Ammon's horn (tissue), 1 donor: ENCODE measurements at regions not wholly inside any gene's neighbourhood (a gene's known extent, or its start where the extent isn't known, plus 50 kb on each side); places are given as distances from the start of the nearest gene placed in this dataset.
"Not testable (repeated sequence)": the region's sequence is repeated elsewhere in the genome, so short reads cannot be mapped to it uniquely, and the experiment has no call there.

Experiments used
- DNase-seq: peaks from one replicate; pipeline ENCODE4 v3.0.0-alpha.2; 2016; ENCODE audit warnings: low spot score

DNA sequence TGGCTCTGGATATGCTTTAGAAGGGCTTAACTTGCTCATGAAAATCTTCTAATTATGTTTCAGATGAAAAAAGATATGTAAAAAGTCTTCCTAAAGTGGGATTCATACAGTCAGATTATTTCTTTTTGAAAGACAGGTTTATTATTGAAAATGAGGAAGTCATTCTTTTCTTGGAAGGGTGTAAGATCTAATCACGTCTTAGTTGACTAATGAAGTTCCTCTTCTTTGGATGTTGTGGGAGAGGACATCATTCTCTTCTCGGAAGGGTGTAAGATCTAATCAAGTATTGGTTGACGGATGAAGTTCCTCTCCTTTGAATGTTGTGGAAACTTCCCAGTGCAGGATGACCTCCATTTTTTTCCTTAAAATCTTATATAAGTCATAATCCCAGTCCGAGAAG is 74.9 kb downstream of the ALG10 start:
- DNase-seq, result no peak

DNA sequence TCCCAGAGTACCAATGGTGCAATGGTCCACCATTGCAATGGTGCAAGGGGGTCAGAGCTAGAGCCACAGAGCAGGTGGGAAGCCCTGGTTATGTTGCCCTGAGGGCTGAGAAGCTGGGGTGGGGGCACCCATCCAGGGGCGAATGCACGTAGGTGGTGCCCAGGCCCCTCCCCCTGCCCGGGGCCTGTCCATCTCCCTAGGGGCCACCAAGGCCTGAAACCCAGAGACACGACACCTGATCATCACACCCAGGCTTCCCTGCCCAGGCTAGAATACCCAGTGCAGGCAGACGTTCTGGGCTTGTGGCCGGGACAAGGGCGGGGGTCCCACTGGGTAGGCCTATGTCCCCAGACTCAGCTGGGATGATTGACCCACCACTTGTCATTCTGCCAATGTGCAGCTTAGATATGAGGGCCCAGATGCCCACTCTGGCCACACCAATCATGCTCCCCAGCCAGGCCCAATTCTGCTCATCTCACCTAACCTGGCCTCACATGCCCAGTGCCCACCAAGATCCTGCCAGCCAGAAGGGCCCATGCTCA is 83.2 kb downstream of the ALG10 start:
- DNase-seq, result no peak

DNA sequence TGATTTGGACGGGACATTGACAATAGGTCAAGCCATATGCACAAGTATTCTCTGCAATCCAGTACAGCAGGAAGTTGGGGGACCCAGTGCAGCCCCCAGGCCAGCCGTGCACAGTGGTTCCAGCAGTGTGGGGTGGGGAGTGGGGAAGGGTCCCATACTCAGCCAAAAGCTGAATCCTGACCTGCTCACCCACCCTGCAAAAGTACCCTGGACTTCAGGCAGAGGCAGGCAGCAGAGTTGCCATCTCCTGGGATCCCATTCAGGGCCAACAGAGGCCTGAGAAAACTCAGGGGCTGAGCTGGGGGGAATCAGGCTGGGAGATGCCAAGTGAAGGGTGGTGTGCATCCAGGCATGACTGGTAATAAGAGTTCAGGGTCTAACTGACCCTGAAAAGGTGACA is 83.9 kb downstream of the ALG10 start:
- no peak for DNase-seq

DNA sequence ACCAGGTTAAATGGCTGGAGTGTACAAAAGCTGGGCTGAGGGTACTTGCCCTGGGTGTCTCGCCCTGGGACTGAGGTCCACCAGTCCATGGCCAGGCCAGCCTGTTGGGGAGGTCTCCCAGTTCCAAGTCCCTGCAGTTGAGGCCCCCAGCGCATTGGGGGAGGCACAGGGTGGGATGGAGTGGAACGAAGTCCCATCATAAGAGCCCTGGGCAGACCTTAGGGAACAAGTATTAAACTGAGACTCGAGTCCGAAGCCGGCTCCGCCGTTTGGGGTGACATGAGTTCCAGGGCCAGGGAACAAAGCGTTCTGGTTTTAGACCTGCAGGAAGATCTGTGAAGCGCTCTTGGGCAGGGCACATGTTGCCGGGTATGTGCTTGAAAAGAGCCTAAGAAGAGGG is 84.7 kb downstream of the ALG10 start:
- DNase-seq, result no peak

DNA sequence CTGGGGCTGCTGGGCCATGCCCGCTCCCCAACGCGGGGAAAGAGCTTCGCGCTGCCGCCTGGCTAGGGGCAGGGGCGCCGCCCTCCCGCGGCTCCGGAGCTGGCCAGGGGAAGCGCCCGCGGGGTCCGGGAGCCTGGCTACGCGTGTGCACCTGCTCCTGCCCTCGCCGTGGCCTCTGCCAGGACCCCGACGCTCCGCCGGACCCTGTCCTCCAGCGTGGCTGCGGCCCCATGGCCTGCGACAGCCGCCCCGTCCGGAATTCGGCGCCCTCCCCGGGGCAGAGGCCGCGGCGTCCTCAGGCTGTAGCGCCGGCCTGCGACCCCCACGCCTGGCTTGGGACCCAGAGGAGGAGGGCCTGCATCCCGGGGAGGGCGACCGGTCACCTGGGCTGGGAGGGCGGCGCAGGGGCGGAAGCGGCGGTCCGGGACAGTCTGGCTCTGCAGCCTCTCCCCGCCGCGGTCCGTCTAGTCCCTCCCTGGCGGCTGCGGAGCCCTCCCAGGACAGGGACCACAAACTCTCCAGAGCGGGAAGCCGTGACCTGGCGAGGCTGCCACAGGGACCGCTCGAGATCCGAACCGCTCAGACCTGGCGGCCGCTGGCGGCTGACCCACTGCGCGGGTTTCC is 85.6 kb downstream of the ALG10 start:
- DNase-seq, result no peak

DNA sequence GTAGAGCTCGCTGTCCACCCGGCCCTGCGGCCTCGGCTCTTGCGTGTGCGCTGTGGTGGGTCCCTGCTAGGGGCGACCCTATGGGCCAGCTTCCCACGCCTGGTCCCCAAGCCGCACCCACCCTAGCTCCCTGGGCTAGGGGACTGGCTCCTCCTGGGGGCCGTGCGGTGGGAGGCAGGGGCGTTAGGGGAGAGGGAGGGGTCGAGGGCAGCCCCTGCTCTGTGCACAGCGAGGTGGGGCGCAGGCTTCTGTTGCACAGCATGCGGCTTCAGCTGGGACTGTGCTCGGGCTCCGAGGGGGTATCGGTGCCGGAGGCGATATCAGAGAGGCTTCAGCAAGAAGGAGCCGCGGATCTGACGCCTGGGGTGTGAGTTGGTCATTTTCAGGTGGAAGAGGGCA is 86.1 kb downstream of the ALG10 start:
- DNase-seq, result no peak

DNA sequence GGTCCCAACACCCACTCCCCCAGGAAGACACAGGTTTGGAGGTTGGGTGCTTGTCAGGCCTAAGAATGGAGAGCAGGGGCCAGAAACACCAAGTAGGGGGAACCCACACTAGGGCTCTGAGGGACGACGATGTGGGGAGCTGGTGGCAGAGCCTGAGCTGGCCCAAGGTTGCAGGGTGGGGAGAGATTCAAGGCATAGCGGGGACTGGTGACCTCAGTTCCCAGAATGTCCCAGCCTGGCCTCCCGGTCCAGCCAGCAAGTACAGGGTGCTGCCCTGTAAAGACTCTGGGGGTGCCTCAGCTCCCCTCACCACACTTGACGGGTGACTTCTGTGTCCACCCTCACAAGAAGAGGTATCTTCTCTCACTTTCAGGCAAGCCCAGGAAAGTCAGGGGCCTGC is 86.7 kb downstream of the ALG10 start:
- no peak for DNase-seq

DNA sequence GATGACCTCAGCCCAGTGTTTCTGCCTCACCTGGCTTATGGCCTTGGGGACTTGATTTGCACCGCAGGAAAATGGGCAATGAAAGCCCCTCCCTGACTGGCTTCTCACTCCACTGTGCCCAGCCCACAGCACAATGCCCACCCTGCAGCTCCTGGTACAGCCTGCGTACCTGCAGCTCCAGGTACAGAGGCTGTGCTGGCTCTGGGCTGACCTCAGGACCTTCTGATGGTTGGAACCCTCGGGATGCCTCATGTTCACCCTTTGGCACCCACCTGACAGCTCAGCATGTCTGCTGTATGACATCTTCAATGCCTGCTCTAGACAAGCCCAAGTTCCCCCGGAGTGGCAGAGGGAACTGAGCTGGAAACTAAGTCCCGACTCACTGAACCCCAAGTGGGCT is 87.1 kb downstream of the ALG10 start:
- no peak for DNase-seq

DNA sequence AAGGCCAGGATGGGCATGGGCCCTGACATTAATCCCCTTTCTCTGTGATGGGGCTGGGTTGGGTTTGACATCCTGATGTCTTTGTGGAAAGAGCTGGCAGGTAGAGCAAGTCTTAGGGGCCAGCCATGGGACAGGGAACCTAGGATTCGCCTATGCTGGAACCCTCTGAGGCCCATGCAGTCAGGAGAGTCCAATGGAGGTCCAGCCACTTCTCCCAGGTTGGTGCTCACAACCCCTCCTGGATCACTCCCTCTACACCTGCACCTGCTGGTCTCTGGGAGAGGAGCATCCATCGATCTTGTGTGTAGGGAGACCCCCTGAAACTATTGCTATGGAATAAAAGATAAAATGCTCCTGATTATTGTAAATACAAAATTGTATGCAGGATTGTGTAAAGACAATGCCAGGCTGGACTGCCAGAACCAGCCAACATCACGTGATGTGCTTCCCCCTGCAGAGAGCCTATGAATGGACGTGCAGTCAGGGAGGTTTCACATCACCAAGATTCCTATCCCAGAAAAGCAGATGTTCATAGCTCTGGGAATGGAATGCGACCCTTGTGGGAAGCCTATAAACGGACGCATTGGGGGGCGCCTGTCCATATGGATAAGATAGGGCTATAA is 87.7 kb downstream of the ALG10 start:
- DNase-seq, result not testable (repeated sequence)

DNA sequence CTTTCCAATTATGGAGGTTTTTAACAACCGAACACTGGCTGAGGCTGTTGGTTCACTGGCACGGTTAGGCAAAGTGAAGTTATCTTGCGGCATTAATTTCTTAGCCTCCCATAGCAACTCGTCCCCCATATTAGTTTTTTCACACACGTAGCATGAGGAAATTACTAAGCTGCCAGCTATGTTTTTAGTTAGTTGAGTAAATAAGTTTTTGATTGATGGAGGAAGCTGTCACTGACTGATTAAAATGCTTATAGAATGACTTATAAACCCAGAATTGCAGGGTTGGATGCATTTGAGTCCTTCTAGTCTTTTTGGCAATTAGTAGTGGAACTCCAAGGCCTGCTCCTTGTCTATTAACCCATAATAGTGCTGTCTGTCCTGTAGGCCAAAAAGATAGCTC is 97.1 kb downstream of the ALG10 start:
- DNase-seq, result no peak

DNA sequence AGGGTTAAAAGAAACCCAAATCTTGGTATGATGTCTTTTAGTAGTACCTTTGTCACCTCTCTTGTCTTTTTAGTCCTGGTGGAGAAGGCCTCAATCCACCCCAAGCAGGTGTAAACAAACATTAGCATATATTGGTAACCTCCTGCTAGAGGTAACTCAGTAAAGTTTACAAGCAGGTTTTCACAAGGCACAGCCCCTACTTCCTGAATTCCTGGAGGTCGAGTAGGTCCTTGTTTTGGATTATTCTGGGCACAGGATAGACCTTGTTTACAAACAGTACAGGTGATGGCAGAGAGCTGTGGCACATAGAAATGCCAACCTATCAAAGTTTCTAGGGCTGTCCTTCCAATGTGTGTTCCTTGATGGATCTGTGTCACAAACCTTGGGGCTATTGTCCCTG is 99.1 kb downstream of the ALG10 start:
- DNase-seq, result no peak

DNA sequence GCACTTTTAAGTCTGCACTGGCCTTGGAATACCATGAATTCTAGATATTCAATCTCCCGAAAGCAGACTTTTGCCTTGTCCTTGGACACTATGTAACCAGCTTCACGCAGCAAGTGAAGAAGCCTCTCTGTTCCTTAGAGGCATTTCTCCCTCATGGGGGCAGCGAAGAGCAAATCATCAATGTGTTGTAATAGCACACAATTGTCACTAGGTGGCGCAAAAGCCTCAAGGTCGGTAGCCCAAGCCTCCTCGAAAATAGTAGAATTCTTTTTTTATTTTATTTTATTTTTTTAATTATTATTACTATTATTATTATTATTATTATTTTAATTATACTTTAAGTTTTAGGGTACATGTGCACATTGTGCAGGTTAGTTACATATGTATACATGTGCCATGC is 100.8 kb downstream of the ALG10 start:
- peak; percentile 68 for DNase-seq

DNA sequence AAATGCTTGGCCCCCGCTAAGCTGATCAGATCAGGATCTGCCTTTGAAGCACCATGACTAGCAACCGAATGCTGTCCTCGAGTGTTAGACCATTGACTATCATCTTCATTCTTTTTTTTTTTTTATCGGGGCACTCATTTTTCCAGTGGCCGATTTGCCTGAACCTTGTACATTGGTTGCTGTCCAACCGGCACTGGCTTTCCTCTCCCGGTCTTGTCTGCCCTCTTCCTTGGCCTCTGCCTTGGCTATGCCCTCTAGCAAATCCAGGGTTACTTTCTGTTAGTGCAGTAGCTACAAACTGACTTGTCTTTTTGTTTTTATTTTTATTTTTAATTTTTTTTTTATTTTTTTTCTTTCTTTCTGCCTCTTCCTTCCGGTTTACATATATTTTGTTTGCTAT is 102.3 kb downstream of the ALG10 start:
- no peak for DNase-seq

DNA sequence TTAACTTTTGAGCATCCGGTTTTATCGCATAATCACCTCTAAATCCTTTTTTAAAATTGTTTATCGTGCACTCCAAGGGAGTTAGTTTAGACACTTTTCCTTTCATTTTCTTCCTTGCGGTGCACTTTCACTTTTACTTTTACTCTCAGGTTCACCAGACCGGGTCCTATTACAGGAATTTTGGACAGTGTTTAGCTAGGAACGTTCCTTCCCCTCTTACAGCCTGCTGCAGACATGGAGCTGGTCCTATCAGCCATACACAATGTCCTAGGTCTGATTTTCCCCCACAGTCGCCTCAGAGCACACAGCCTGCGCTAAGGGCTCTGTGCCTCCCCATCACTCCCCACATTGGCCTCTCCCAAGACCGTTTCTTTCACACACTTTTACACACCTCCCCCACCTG is 103.9 kb downstream of the ALG10 start:
- DNase-seq, result no peak

DNA sequence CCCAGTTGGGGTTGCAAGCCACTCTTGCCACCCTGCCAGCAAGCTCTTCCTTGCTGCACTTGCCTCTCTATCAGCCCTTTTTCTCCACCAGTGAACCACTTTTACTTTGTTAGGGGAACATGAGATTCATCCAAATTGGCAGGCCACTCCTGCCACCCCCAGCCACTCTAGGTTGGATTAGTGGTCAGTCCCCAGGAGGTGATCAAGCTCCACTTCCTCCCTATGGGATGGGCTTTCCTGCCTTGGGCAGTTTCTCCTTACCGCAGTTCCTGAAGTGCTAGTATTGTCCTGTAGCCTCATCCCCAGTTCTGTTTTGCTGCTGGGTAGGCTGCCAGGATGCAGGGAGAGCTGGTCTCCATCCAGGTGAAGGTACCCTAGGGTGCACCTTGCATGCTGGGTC is 104.5 kb downstream of the ALG10 start:
- DNase-seq, result no peak

DNA sequence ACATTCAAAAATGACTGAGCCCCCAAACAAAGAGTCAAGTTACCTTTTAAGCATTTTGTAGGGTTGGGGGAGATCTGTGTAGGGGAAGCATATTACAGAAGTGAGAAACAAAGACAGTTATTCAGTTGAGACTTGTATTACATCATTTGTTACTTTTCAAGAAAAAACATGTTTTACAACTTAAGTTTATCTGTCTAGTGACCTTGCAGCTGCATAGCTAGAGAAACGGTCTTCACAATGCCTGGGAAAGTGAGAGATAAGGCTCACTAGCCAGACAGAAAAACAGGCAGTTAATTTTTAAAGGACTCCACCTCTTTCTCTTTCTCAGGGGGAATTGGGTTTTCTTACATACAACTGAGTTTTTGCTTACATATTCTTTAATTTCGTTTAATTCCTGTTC is 105.1 kb downstream of the ALG10 start:
- DNase-seq, result not testable (repeated sequence)

DNA sequence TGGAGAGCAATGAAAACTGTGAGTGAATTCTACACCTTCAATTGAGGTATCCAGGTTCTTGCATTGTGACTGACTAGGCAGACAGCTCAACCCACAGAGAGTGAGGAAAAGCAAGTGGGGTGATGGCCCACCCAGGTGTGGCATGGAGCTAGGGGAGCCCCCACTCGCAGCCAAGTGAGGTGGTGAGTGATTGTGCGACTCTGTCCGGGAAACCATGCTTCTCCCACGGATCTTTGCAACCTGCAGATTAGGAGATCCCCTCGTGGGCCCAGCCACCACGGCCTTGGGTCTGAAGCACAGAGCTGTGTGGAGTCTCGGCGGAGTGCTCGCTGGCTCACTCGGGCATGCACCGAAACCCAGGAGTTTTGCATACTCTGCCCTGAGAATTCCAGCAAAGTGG is 120.1 kb downstream of the ALG10 start:
- DNase-seq, result no peak

DNA sequence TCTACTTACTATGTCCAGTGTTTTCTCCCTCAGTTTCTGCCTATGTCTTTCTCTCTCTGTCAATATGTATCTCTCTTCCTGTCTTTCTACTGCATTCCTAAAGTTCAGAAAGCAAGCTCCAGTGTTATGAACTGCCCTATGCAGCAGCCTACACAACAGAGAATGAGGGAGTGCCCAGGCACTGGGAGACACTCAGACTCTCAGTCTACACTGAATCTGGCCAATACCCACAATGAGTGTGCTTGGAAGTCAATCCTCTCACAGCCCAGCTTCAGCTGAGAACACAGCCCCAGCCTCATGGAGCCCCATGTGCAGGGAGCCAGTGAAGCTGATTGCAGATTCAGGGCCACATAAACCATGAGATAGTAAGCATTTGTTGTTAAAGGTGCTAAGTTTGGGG is 128.7 kb downstream of the ALG10 start:
- no peak for DNase-seq

DNA sequence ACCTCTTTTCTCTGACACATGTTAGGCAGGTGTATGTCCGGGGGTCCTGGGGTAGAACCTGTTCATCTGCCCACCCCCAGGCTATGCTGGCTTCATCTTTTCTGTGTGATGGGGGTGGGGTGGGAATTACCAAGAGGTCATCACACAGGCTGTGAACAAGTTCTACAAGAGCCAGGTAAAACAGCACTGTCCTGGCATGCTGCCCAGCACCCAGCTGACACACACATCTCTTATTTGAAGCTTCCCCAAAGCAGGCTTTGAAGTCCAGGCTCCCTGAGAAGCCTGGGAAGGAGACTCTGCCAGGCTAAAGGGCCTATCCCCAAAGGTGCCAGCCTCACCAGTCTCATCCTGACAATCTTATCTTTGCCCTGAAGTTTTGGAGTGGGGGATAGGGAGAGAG is 141.1 kb downstream of the ALG10 start:
- DNase-seq, result no peak

DNA sequence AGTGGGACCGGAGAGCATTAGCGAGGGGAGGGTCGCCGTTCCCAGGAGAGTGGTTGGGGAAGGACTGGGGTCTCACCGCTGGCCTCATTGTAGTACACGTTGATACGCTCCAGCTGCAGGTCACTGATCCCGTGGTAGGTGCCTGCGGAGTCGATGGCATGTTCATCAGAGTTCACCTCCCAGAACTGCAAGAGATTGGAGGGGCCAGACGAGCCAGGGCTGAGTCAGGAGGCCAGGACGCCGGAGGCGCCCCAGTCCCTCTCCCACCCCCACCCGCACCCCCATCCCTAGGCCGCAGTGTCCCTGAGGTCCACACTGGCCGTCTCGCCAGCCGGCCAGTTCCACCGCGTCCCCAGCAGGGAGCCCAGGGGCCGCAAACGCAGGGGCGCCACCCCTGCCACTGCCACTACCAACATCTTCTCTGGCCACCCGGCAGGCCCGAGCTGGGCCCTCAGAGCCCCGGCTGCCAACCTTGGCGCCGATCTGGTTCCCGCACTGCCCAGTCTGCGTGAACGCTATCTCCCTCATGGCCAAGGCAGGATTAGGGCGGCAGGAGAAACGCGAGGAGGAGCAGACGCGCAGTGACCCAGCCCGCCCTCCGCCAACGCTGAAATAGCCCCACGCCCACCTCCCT is 144.2 kb downstream of the ALG10 start:
- DNase-seq, result no peak

DNA sequence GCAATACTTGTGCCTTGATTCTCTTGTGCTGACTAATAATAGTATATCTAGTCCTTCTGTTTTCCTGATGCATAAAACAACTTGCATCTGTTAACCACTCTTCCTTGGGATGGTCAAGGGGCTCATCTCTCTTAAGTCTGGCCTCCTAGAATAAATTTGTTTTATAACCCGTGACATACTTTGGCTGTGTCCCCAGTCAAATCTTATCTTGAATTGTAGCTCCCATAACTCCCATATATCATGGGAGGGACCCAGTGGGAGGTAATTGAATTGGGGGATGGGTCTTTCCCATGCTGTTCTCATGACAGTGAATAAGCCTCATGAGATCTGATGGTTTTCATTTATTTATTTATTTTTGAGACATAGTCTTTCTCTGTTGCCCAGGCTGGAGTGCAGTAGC is 146.2 kb downstream of the ALG10 start:
- not testable (repeated sequence) for DNase-seq

DNA sequence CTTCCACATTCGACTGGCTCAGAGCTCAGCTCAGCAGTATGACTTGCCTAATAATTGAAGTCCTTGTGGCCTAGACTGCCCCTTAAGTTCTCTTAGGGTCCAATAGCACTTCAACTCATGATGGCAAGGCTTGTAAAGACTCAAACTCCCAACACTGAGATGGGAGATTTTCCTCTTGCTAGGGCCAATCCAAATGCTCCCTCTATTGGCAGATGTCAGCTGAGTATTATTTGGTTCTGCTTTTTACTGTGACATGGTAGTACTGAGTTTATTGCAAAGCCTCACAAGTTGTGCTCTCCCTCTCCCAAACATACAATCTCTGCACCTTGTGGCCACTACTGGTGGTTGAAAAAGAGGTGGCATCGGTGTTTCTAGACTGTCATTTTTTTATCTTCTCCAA is 164.2 kb downstream of the ALG10 start:
- no peak for DNase-seq

DNA sequence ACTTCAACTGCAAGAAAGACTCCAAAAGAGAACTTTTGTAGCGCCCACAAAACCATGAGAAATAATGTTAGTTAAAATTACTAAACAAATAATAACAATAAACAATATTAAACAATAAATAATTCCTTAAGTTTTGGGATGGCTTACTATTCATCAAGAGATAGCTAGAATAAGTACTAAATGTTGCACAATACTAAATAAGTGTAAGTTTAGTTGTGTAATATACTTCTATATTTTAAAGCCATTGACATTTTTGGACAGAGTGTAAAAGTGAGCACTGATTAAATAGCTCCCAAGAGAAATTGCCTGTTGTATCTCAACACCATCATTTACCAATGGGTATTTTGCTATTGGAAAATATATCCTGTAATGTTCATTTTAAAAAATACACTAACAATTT is 166.7 kb downstream of the ALG10 start:
- no peak for DNase-seq

DNA sequence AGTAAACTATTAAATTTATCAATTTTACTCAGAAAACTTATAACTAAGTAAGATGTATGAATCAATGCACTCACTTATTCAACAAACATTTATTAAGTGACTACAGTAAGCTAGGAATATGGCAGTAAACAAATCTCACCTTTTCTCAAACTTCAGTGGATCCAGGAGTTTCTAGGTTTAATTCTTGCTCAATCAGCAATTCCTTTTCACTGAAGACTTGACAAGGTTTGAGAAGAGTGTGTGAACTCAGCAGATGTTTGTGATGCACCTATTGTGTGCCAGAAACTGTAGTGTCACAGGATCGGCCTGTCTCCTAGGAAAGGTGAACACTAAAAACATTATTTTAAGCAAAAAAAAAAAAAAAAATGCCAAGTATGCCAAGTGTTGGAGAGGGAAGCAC is 167.8 kb downstream of the ALG10 start:
- no peak for DNase-seq
